K562 (cell line): ENCODE measurements at regions not wholly inside any gene's neighbourhood (a gene's known extent, or its start where the extent isn't known, plus 50 kb on each side); places are given as distances from the start of the nearest gene placed in this dataset.

Experiments used
- ETS2 ChIP-seq: IDR thresholded peaks from 2 replicates; pipeline ENCODE4 v1.6.1; 2016; ENCODE audit warnings: borderline replicate concordance, missing genetic modification characterization, mild to moderate bottlenecking, moderate library complexity, missing compliant biosample characterization; ENCODE audit not compliant: poor library complexity, severe bottlenecking
- RHOXF2B ChIP-seq: fragments of 250-450 bp; sonication (Bioruptor Pico); conservative IDR thresholded peaks from 2 replicates; pipeline ENCODE4 v1.5.1; 2021
- ZNF79 ChIP-seq: fragments of 250-450 bp; sonication (Bioruptor Pico); IDR thresholded peaks from 2 replicates; pipeline ENCODE4 v1.4.0; 2020; ENCODE audit warnings: low read depth, mild to moderate bottlenecking, moderate library complexity
- TF ChIP-seq, protein P1 (sequence below), 2 experiments: fragments of 450-650 bp; IDR thresholded peaks; 2 replicates each; pipeline ENCODE4 v1.6.1; 2016; ENCODE audit warnings: mild to moderate bottlenecking in 2 of 2, borderline replicate concordance in 1 of 2, low read depth in 1 of 2, moderate library complexity in 1 of 2

- TF ChIP-seq, protein P1, sequence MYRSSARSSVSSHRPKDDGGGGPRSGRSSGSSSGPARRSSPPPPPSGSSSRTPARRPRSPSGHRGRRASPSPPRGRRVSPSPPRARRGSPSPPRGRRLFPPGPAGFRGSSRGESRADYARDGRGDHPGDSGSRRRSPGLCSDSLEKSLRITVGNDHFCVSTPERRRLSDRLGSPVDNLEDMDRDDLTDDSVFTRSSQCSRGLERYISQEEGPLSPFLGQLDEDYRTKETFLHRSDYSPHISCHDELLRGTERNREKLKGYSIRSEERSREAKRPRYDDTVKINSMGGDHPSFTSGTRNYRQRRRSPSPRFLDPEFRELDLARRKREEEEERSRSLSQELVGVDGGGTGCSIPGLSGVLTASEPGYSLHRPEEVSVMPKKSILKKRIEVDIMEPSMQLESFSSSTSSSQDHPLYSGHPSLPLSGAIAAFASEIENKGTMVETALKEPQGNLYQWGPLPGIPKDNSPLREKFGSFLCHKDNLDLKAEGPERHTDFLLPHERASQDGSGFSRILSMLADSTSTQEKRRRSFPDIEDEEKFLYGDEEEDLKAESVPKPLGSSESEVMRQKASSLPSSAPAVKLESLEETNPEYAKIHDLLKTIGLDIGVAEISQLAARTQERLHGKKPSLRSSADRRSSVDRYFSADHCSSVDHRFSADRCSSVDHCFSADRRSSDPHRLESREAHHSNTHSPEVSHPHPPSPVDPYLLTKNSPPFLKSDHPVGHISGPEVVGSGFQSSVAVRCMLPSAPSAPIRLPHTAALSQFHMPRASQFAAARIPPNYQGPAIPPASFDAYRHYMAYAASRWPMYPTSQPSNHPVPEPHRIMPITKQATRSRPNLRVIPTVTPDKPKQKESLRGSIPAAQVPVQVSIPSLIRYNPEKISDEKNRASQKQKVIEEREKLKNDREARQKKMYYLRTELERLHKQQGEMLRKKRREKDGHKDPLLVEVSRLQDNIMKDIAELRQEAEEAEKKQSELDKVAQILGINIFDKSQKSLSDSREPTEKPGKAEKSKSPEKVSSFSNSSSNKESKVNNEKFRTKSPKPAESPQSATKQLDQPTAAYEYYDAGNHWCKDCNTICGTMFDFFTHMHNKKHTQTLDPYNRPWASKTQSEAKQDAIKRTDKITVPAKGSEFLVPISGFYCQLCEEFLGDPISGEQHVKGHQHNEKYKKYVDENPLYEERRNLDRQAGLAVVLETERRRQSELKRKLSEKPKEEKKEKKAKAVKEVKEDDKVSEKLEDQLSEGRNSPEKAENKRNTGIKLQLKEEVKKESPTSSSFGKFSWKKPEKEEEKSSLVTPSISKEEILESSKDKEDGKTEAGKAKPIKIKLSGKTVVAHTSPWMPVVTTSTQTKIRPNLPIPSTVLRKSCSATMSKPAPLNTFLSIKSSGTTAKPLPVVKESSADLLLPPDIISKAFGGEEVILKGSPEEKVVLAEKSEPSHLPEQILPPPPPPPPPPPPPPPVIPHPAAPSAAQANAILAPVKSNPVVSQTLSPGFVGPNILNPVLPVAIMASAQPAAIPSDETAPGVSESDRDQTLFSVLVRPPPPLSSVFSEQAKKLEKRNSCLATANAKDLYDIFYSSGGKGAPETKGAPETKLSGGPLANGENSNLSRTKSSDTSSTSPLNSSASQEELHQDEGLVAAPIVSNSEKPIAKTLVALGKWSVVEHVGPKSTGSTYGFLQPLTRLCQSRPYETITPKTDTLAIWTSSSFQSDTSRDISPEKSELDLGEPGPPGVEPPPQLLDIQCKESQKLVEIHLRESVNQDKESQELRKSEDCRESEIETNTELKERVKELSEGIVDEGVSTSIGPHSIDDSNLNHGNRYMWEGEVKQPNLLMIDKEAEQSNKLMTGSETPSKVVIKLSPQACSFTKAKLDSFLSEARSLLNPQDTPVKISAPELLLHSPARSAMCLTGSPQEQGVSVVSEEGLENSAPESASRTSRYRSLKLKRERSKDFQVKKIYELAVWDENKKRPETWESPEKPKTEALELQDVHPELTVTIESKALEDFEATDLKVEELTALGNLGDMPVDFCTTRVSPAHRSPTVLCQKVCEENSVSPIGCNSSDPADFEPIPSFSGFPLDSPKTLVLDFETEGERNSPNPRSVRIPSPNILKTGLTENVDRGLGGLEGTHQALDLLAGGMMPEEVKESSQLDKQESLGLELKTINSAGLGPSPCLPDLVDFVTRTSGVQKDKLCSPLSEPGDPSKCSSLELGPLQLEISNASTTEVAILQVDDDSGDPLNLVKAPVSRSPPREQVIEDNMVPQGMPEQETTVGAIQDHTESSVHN (IDR thresholded peaks at IDR 0.05; ENCODE audit: borderline replicate concordance in 1 of 2, low read depth in 1 of 2), result no peak
- TF ChIP-seq RHOXF2B (CRISPR knock-in tag) (no peak), ZNF79 (no peak), ETS2 (no peak)
Observed at GRCh38 chr2:11094021-11094810, 61.1 kb upstream of the SLC66A3 start (continued).
